WTC11 (cell line): ENCODE measurements at regions not wholly inside any gene's neighbourhood (a gene's known extent, or its start where the extent isn't known, plus 50 kb on each side); places are given as distances from the start of the nearest gene placed in this dataset.

Experiments
- E2F1 ChIP-seq: sonication (generic); formaldehyde crosslinking; IDR thresholded peaks from 2 replicates; pipeline ENCODE4 v1.8.0; 2022; ENCODE audit warnings: mild to moderate bottlenecking, missing genetic modification reagents
- JUN ChIP-seq: sonication (generic); formaldehyde crosslinking; IDR thresholded peaks from 2 replicates; pipeline ENCODE4 v1.8.0; 2023; ENCODE audit warnings: mild to moderate bottlenecking, missing genetic modification reagents
- MAX ChIP-seq: sonication (generic); formaldehyde crosslinking; IDR thresholded peaks from 2 replicates; pipeline ENCODE4 v1.8.0; 2022; ENCODE audit warnings: mild to moderate bottlenecking, missing genetic modification reagents
- PRRX2 ChIP-seq: fragments of 250-450 bp; sonication (Bioruptor Pico); IDR thresholded peaks from 2 replicates; pipeline ENCODE4 v1.8.0; 2021; ENCODE audit warnings: mild to moderate bottlenecking
- SMAD3 ChIP-seq: sonication (generic); formaldehyde crosslinking; IDR thresholded peaks from 2 replicates; pipeline ENCODE4 v1.8.0; 2022; ENCODE audit warnings: missing genetic modification reagents, mild to moderate bottlenecking, borderline replicate concordance
- ZNF263 ChIP-seq: sonication (generic); formaldehyde crosslinking; IDR thresholded peaks from 2 replicates; pipeline ENCODE4 v1.8.1; 2022; ENCODE audit warnings: low read depth, mild to moderate bottlenecking, moderate library complexity, missing genetic modification reagents
- TF ChIP-seq, protein P1 (sequence below): fragments of 200-600 bp; IDR thresholded peaks from 2 replicates; pipeline ENCODE4 v1.8.0; 2022; ENCODE audit warnings: antibody characterized with exemption
- TF ChIP-seq, protein P2 (sequence below): sonication (generic); formaldehyde crosslinking; IDR thresholded peaks from 2 replicates; pipeline ENCODE4 v1.8.1; 2022; ENCODE audit warnings: missing genetic modification reagents, borderline replicate concordance
- TF ChIP-seq, protein P3 (sequence below): sonication (generic); formaldehyde crosslinking; IDR thresholded peaks from 2 replicates; pipeline ENCODE4 v1.8.0; 2022; ENCODE audit warnings: mild to moderate bottlenecking, missing genetic modification reagents
- TF ChIP-seq, protein P4 (sequence below): sonication (generic); formaldehyde crosslinking; IDR thresholded peaks from 2 replicates; pipeline ENCODE4 v1.8.1; 2023; ENCODE audit warnings: mild to moderate bottlenecking, missing genetic modification reagents, moderate library complexity

- TF ChIP-seq, protein P1, sequence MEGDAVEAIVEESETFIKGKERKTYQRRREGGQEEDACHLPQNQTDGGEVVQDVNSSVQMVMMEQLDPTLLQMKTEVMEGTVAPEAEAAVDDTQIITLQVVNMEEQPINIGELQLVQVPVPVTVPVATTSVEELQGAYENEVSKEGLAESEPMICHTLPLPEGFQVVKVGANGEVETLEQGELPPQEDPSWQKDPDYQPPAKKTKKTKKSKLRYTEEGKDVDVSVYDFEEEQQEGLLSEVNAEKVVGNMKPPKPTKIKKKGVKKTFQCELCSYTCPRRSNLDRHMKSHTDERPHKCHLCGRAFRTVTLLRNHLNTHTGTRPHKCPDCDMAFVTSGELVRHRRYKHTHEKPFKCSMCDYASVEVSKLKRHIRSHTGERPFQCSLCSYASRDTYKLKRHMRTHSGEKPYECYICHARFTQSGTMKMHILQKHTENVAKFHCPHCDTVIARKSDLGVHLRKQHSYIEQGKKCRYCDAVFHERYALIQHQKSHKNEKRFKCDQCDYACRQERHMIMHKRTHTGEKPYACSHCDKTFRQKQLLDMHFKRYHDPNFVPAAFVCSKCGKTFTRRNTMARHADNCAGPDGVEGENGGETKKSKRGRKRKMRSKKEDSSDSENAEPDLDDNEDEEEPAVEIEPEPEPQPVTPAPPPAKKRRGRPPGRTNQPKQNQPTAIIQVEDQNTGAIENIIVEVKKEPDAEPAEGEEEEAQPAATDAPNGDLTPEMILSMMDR = no peak
- TF ChIP-seq JUN (CRISPR knock-in tag) (no peak), MAX (CRISPR knock-in tag) (no peak), E2F1 (CRISPR knock-in tag) (no peak), SMAD3 (no peak), PRRX2 (no peak), ZNF263 (CRISPR knock-in tag) (no peak)
- TF ChIP-seq, protein P2, sequence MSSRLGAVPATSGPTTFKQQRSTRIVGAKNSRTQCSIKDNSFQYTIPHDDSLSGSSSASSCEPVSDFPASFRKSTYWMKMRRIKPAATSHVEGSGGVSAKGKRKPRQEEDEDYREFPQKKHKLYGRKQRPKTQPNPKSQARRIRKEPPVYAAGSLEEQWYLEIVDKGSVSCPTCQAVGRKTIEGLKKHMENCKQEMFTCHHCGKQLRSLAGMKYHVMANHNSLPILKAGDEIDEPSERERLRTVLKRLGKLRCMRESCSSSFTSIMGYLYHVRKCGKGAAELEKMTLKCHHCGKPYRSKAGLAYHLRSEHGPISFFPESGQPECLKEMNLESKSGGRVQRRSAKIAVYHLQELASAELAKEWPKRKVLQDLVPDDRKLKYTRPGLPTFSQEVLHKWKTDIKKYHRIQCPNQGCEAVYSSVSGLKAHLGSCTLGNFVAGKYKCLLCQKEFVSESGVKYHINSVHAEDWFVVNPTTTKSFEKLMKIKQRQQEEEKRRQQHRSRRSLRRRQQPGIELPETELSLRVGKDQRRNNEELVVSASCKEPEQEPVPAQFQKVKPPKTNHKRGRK (CRISPR knock-in tag) = no peak
- TF ChIP-seq, protein P3, sequence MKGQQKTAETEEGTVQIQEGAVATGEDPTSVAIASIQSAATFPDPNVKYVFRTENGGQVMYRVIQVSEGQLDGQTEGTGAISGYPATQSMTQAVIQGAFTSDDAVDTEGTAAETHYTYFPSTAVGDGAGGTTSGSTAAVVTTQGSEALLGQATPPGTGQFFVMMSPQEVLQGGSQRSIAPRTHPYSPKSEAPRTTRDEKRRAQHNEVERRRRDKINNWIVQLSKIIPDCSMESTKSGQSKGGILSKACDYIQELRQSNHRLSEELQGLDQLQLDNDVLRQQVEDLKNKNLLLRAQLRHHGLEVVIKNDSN (CRISPR knock-in tag) = no peak
- TF ChIP-seq, protein P4, sequence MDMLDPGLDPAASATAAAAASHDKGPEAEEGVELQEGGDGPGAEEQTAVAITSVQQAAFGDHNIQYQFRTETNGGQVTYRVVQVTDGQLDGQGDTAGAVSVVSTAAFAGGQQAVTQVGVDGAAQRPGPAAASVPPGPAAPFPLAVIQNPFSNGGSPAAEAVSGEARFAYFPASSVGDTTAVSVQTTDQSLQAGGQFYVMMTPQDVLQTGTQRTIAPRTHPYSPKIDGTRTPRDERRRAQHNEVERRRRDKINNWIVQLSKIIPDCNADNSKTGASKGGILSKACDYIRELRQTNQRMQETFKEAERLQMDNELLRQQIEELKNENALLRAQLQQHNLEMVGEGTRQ = no peak
Observed at GRCh38 chr6:92541448-92542060, 877.8 kb downstream of the EPHA7 start.
